ENCODE measurements at regions not wholly inside any gene's neighbourhood (a gene's known extent, or its start where the extent isn't known, plus 50 kb on each side); places are given as distances from the start of the nearest gene placed in this dataset.
"Not testable (repeated sequence)": the region's sequence is repeated elsewhere in the genome, so short reads cannot be mapped to it uniquely, and the experiment has no call there.

DNA sequence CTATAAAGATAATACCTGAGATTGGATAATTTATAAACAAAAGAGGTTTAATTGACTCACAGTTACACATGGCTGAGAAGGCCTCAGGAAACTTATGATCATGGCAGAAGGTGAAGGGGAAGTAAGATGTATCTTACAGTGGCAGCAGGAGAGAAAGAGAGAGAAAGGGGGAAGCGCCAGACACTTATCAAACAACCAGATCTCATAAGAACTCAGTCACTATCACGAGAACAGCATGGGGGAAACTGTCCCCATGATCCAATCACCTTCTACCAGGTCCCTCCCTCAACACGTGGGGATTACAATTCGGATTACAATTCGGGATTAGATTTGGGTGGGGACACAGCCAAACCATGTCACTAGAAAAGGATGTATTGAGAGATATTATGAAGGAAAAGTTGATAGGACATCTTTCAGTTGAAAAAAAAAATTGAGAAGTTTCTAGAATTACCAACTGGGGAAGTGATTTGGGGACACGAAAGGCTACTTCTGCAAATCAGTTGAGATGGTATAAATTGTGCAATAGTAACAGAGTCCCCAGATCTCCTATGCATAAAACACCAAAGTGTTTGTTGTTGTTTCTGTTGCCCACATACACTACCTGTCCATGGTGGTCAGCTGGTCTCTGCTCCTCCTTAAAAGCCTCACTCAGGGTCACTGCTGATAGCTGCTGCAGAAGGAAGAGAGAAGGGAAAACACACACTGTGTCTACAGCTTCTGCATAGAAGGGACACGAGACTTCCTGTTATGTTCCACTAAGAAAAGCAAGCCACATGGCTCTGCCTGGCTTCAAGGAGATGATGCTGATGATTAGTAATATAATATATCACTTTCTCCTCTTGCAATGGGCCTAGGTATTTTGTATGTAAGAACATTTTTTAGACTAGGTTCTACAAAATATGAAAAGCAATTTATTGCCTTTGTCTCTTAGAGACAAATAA, 465.5 kb downstream of the PDZRN4 start:
- DNase-seq: no peak

DNA sequence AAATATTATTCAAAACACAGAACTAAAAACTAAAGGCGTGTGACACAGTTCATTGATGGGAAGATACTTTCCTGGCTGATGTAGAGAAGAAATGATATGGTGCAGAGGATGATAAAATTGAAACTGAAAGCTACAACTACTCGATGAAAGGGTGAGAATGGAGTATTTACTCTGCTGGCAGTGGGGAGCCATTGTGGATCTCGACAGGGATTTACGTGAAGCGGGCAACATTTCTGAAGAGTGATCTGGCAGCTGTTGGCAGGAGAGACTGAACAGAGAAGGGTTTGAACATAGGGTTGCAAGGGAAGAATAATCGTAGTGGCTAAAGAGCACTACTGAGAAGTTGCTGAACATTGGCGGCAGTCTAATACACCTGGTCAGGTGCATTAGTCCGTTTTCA, 464.9 kb downstream of the PDZRN4 start:
- no peak for DNase-seq

DNA sequence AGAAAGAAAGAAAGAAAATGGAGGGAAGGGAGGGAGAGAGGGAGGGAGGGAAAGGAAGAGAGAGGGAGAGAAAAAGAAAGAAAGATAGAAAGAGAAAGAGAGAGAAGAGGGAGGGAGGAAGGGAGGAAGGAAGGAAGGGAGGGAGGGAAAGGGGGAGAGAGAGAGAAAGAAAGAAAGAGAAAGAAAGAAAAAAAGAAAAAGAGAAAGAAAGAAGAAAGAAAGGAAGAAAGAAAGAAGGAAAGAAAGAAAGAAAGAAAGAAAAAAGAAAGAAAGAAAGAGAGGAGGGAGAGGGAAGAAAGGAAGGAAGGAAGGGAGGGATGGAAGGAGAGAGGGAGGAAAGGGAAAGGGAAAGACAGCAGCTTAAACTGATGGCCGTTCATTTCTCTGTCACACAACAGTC, 457.5 kb downstream of the PDZRN4 start:
- no peak for DNase-seq

DNA sequence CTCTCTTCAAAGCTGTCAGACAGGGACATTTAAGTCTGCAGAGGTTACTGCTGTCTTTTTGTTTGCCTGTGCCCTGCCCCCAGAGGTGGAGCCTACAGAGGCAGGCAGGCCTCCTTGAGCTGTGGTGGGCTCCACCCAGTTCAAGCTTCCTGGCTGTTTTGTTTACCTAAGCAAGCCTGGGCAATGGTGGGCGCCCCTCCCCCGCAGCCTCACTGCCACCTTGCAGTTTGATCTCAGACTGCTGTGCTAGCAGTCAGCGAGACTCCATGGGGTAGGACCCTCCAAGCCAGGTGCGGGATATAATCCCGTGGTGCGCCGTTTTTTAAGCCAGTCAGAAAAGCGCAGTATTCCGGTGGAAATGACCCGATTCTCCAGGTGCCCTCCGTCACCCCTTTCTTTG, 454.7 kb downstream of the PDZRN4 start:
- DNase-seq: not testable (repeated sequence)

GRCh38 chr12:41636653-41637052, 448.5 kb downstream of the PDZRN4 start:
- no peak for DNase-seq

GRCh38 chr12:41635626-41636364, 447.7 kb downstream of the PDZRN4 start:
- DNase-seq: no peak

- no peak for DNase-seq
Observed at GRCh38 chr12:41634091-41634490, 446.0 kb downstream of the PDZRN4 start.

GRCh38 chr12:41629611-41630010, 441.5 kb downstream of the PDZRN4 start:
- DNase-seq: no peak

DNA sequence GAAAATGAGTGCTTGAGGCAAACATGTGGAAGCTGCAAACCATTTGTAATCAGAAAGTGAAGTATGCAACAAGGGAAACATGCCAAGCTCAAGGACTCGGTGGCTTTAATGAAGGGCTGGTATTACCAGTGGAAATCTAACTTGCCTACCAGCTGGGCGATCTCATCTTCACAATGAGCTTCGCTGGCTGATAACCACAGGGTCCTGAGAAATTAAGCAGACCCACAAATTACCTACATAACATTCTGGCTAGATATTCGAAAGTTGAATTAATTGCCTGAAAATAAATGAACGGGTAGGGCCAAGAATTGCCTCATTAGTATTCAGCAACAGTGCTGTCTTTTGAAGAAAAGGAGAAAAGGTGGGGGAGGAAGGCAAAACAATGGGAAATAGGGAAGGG, 439.4 kb downstream of the PDZRN4 start:
- DNase-seq: no peak

- no peak for DNase-seq
Observed at GRCh38 chr12:41624571-41624970, 436.5 kb downstream of the PDZRN4 start.
